Stimulated activated CD8-positive, alpha-beta memory T cell treated with anti-CD3 and anti-CD28 coated beads, Interleukin-2, amount 100 ng/mL, for 1 hour (primary cell): ENCODE measurements at regions not wholly inside any gene's neighbourhood (a gene's known extent, or its start where the extent isn't known, plus 50 kb on each side); places are given as distances from the start of the nearest gene placed in this dataset.

Source experiments
- DNase-seq, 2 donors: peaks; one replicate each; pipeline ENCODE4 v3.0.0-alpha.2; 2020; ENCODE audit warnings: low read depth in 2 of 2

DNA sequence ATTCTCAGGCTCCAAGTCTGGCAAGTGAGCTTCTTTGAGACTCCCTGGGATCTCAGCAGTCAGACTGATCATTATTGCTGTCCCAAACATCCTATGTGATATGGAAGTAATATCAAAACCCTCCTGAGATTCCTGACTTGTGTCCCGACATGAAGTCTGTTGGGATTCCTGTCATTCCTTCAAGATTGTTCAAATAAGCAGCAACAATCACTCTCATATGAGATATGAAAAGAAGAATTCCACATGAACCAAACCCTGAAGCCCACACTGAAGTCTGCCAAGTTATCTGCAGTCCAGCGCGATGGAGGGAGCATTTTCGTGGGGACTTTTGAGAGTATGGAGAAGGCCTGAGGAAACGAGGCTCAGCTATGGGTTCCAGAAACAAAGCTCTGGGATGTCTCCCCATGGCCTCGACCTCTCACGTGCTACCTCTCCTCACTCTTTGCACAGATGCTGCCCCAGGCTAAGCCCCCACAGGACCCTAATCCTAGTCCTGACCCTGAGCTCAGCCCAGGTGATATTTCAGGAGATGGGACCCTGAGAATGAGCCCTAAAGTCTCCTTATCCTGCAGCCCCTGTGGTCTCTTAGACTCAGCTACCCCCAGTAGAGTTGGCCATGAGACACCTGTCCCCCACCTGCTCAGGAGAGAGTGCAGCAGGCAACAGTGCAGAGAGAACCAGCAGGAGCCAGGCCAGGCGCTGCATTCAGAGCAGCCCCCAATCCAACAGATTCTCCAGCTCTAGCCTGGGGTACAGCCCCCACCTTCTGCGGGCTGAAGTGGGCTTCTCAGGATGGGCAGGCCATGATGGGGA is 100.2 kb downstream of the GGTLC2 start:
- no peak for DNase-seq

DNA sequence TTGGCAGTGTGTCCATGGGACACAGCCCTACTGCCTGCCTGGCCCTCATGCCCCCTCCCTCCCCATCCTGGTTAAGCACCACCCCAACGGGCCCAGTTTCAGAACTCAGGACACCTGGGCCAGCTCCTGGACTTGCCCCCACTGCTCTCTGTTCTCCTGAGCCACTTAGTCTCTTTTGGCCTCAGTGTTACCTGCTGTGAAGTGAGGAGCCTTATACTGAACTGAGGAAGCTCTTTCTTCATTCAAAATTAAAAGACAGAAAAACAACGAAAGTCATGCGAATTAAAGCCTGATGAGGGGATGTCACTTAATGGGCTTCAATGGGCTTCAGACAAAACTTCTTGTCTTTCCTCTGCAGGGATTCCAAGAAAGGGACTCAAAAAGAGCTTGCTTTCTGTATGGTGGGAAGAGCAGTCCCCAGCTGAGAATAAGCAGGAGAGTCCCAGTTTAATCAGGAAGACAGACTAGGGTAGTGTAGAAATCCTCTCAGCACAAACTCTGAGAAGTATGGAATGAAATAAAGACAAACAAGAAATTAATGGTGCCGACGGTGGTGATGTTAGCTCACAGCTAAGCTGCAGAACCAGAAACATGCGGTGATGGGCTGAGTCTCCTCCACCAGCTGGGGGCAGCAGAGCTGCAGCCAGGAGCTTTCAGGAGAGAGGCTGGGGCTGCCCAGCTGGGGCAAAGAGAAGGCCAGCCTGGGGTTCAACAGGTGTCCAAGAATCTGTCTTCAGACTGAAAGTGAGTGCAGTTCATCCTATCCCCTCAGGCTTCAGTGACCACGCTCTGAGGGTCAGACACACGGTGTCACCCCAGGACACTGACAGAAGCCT is 101.0 kb downstream of the GGTLC2 start:
- DNase-seq, result peak in 1 of 2 donors; percentile 20

DNA sequence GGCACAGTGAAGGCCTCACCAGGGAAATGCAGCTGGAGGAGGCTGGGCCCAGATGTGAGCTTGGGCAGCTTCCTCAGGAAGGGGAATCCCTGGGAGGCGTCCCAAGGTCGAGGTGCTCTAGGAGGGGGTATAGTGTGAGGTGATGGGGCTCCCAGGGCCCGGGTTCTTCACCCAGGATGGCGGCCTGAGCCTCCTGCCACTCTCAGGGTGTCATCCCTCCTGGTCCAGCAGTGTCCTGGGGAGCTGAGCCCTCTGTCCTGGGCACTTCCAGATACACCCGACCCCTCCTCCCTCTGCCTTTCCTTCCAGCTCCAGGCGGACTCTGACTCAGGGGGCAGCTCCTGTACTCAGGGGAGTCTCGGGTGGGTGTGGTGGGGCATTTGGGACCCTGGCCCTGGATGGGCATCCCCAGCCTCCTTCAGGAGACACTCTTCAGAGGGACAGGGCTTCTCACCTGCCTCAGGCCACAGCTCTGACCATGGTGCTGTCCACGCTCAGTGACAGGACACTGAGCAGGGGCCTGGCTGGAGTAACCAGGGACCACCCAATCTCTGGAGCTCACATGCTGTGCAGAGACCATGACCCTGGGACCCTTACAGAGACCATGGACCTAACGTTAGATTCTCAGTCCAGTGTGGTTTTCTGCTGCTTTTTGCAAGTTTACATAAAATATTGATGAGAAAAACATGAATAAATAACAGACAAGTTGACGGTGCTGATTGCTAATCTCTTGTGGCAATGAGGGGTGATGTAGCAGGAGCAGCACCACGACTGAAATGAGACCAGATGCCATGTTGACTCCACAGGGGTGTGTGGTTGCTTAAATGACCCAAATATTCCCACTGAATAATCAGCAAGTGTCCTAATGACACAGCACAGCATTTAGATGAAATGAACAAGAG is 101.9 kb downstream of the GGTLC2 start:
- DNase-seq, result no peak

DNA sequence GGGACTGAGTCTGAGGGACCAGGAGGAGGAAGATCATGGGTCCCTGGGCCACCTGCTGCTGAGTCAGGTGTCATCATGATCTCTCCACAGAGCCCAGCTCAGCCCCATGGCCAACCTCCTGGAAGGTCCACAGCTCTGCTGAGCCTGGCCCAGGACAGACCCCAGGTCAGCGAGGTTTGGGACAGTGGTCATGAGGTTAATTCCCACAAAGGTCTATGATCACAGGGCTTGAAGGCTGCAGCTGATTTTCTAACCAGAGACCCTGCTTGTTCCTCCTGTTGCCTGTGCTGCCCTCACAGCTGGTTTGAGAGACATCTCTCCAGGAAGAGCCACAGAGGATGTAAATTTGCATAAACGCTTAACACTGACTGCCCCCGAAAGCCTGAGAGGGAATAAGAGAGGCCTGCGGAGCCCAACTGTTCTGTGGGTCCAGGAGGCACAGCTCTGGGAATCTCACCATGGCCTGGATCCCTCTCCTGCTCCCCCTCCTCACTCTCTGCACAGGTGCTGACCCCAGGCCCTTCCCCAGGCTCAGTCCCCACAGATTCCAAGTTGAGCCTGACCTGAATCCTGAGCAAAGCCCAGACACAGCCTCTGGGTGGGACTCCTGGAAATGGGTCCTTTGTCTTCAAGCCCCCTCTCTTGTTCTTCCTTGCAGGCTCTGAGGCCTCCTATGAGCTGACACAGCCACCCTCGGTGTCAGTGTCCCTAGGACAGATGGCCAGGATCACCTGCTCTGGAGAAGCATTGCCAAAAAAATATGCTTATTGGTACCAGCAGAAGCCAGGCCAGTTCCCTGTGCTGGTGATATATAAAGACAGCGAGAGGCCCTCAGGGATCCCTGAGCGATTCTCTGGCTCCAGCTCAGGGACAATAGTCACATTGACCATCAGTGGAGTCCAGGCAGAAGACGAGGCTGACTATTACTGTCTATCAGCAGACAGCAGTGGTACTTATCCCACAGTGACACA is 102.8 kb downstream of the GGTLC2 start:
- no peak for DNase-seq

GRCh38 chr22:22748297-22748743 is 103.9 kb downstream of the GGTLC2 start:
- peak in 1 of 2 donors; percentile 20 for DNase-seq

DNA sequence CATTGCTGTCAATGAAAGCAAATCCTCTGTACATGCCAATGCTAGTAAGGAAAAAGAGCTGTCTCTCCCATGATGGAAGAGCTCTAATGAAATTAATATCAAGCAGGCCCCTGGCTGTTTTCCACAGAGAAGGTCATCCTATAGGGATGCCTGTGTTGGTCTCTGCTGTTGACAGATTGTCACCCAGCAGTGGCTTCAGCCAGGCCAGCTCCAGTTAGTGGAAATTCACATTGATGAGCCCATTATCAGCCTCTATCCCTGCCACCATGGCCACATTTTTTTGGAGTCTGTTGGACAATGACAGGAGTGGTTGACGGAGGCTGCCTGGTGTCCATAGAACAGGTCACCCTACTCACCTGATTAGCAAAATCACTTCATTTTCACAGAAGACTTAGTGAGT is 104.3 kb downstream of the GGTLC2 start:
- no peak for DNase-seq

- DNase-seq, result no peak
These were observed 104.8 kb downstream of the GGTLC2 start for GRCh38 chr22:22749167-22749758.

- no peak for DNase-seq
These were observed 106.1 kb downstream of the GGTLC2 start for GRCh38 chr22:22750335-22751042.

DNA sequence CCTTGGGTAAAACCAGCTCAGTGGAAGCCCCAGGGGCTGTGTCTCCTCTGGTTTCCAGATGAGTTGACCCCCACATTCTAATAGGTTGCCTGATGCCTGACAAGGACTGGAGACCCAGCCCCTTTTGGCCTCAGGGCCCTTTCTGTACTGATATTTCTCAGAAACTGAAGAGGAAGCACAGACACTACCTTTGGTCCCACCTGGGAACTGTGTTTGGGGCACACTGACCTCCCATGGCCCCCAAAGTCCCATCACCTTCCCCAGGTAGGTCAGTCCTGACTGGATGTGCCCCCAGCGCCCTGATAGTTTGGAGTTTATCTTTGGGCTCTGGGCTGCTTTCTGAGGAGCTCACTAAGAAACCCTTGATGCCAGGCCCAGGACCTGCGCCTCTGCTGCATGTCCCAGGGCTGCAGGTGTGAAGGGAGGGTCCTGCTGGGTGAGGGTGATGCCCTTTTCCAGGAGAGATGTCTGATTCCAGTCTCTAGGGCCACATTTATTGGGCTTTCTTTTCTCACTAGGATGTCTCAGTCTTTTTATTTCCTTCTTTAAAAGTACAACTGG is 106.7 kb downstream of the GGTLC2 start:
- DNase-seq, result no peak

GRCh38 chr22:22752199-22752555 is 107.8 kb downstream of the GGTLC2 start:
- no peak for DNase-seq

- DNase-seq, result no peak
These were observed 108.4 kb downstream of the GGTLC2 start for GRCh38 chr22:22752556-22753477.

DNA sequence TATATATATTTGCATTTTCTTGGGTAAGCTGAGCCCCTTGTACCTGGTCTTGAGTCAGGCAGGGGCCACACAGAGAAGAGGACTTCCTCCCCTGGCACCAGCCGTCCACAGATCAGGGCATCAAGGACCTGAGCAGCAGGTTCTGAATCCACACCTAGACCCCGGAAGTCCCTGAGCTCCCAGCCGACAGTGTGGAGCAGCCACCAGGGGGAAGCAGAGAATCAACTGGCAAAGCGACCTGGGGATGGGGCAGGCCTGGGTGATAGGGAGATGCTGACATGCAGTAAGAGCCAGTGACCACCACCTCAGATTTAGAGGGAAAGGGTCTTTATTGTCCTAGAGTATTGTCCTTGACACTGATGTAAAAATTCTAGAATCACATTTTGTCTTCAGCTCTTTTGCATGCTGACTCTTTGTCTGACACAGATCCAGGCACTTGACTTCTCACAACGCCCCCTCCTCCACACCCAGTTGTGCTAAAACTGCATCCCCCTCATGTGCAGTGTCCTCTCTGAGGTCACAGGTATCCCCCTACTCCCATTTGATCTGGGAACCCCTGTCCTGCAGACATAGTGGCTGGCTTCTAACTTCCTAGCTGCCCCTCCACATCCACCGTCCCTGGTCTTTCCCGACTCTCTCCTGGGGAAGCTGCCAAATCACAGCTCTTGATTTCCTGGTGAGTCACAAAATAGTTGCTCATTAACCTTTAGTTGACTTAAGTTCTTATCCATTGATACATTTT is 109.3 kb downstream of the GGTLC2 start:
- peak; percentile 65 for DNase-seq

GRCh38 chr22:22754268-22754657 is 109.8 kb downstream of the GGTLC2 start:
- DNase-seq, result no peak

DNA sequence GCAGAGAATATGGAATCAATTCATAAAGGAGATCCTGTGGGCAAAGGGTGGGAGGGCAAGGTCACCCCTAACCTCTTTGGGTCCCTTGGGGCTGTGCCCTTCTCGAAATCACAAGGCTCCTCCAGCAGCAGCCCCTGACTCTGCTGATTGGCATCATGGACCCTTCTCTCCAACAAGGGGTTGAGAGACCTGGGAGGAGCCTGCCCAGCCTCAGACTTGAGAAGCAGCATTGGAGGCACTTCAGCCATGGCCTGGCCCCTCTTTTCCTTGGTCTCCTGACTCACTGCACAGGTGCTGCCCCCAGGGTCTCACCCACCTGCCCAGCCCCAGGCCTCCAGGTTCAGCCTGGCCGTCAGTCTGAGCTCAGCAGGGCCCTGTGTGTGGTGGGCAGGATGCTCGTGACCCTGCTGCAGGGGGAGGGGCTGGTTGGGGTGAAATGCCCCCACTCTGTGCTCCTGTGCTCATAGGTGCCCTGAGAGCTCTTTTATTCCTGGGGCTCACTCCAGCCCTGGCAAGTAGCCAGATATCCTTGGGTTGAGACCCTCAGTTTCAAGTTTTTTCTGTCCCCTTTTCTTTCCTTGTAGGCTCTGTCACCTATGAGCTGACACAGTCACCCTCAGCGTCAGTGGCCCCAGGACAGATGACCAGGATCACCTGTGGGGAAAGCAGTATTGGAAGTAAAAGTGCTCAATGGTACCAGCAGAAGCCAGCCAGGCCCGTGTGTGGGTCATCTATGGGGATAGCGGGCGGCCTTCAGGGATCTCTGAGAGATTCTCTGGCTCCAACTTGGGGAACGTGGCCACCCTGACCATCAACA is 110.8 kb downstream of the GGTLC2 start:
- DNase-seq, result no peak

DNA sequence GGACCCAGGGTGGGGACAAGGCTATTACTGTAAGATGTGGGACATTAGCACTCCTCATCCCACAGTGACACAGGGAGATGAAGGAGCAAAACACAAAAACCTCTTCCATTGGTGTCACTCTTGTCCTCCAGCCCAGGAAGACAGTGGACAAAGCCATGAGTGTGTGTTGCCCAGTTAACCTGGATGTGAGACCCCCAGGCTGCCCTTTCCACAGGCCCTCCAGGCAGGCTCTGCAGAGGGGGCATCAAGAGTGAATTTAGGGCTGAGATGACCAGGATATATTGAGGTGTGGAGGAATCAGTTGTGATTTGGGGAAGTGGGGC is 111.3 kb downstream of the GGTLC2 start:
- DNase-seq, result no peak

DNA sequence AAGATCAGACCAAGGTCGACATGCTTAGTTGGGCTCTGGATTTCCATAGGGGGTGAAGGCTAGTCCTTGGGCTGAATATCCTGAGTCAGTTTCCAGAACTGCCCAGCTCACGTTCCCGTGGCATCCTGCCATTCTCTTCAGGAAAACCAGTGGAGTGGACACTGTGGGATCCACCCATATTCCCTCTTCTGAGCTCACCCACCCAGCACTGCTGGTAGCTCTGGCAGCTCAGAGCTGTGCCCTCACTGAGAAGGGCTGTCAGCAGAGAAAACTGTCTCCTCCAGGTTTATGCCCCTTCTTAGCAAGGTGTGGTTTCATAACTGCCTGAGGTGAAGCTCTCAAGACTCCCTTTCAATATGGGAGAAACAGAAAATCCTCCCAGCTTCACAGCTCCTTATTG is 111.7 kb downstream of the GGTLC2 start:
- DNase-seq, result no peak
